ENCODE measurements at regions not wholly inside any gene's neighbourhood (a gene's known extent, or its start where the extent isn't known, plus 50 kb on each side); places are given as distances from the start of the nearest gene placed in this dataset.

DNA sequence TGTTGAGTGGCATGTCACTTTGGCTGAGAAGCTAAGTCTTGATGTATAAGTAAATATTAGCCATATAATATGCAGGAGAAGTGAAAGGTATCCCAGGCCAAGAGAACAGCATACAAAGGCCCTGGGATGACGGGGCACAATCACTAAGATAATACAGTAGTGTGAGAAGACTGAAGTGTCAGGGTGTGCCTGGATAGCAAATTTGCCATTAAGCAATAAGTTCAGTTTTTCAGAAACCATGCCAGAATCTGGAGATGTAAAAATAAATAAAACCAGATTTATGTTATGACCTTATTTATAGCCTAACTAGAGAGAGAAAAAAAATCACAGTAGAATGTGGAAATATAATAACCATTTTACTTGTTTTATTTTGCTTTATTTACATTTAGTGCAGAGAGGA is 1858.7 kb upstream of the CELF4 start:
- TF ChIP-seq, protein P1, sequence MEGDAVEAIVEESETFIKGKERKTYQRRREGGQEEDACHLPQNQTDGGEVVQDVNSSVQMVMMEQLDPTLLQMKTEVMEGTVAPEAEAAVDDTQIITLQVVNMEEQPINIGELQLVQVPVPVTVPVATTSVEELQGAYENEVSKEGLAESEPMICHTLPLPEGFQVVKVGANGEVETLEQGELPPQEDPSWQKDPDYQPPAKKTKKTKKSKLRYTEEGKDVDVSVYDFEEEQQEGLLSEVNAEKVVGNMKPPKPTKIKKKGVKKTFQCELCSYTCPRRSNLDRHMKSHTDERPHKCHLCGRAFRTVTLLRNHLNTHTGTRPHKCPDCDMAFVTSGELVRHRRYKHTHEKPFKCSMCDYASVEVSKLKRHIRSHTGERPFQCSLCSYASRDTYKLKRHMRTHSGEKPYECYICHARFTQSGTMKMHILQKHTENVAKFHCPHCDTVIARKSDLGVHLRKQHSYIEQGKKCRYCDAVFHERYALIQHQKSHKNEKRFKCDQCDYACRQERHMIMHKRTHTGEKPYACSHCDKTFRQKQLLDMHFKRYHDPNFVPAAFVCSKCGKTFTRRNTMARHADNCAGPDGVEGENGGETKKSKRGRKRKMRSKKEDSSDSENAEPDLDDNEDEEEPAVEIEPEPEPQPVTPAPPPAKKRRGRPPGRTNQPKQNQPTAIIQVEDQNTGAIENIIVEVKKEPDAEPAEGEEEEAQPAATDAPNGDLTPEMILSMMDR (IDR thresholded peaks at IDR 0.05; ENCODE audit: low read depth, low read length, missing input control) = no peak
- TF ChIP-seq RAD21 (IDR thresholded peaks at IDR 0.05) (no peak), YY1 (IDR thresholded peaks at IDR 0.05) (no peak), RXRA (IDR thresholded peaks at IDR 0.05) (no peak), JUND (IDR thresholded peaks at IDR 0.05) (no peak), TAF1 (conservative IDR thresholded peaks at IDR 0.05) (no peak), EGR1 (IDR thresholded peaks at IDR 0.05; ENCODE audit: low read depth in 2 of 2) (no peak), HNF4A (conservative IDR thresholded peaks at IDR 0.05) (no peak), GABPA (IDR thresholded peaks at IDR 0.05 in 1 of 2, conservative IDR thresholded peaks at IDR 0.05 in 1 of 2) (no peak)
- TF ChIP-seq, protein P2, sequence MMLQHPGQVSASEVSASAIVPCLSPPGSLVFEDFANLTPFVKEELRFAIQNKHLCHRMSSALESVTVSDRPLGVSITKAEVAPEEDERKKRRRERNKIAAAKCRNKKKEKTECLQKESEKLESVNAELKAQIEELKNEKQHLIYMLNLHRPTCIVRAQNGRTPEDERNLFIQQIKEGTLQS (IDR thresholded peaks at IDR 0.05) = no peak
- TF ChIP-seq, protein P3, sequence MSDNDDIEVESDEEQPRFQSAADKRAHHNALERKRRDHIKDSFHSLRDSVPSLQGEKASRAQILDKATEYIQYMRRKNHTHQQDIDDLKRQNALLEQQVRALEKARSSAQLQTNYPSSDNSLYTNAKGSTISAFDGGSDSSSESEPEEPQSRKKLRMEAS (IDR thresholded peaks at IDR 0.05) = no peak
- TF ChIP-seq, protein P4, sequence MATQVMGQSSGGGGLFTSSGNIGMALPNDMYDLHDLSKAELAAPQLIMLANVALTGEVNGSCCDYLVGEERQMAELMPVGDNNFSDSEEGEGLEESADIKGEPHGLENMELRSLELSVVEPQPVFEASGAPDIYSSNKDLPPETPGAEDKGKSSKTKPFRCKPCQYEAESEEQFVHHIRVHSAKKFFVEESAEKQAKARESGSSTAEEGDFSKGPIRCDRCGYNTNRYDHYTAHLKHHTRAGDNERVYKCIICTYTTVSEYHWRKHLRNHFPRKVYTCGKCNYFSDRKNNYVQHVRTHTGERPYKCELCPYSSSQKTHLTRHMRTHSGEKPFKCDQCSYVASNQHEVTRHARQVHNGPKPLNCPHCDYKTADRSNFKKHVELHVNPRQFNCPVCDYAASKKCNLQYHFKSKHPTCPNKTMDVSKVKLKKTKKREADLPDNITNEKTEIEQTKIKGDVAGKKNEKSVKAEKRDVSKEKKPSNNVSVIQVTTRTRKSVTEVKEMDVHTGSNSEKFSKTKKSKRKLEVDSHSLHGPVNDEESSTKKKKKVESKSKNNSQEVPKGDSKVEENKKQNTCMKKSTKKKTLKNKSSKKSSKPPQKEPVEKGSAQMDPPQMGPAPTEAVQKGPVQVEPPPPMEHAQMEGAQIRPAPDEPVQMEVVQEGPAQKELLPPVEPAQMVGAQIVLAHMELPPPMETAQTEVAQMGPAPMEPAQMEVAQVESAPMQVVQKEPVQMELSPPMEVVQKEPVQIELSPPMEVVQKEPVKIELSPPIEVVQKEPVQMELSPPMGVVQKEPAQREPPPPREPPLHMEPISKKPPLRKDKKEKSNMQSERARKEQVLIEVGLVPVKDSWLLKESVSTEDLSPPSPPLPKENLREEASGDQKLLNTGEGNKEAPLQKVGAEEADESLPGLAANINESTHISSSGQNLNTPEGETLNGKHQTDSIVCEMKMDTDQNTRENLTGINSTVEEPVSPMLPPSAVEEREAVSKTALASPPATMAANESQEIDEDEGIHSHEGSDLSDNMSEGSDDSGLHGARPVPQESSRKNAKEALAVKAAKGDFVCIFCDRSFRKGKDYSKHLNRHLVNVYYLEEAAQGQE (IDR thresholded peaks at IDR 0.05) = no peak

Measured in liver (tissue), 3 donors.